ENCODE measurements at regions not wholly inside any gene's neighbourhood (a gene's known extent, or its start where the extent isn't known, plus 50 kb on each side); places are given as distances from the start of the nearest gene placed in this dataset.

GRCh38 chr19:28468701-28469459 is 744.1 kb downstream of the UQCRFS1 start:
- in situ Hi-C loops (cut with HindIII; ENCODE audit: low sequenced_read_pairs): no loop called here
- peak; percentile 39 for DNase-seq (ENCODE audit: low read depth, low spot score)
- H3K4me3 ChIP-seq (ENCODE audit: low read depth, low read length): no peak overlapping the region

DNA sequence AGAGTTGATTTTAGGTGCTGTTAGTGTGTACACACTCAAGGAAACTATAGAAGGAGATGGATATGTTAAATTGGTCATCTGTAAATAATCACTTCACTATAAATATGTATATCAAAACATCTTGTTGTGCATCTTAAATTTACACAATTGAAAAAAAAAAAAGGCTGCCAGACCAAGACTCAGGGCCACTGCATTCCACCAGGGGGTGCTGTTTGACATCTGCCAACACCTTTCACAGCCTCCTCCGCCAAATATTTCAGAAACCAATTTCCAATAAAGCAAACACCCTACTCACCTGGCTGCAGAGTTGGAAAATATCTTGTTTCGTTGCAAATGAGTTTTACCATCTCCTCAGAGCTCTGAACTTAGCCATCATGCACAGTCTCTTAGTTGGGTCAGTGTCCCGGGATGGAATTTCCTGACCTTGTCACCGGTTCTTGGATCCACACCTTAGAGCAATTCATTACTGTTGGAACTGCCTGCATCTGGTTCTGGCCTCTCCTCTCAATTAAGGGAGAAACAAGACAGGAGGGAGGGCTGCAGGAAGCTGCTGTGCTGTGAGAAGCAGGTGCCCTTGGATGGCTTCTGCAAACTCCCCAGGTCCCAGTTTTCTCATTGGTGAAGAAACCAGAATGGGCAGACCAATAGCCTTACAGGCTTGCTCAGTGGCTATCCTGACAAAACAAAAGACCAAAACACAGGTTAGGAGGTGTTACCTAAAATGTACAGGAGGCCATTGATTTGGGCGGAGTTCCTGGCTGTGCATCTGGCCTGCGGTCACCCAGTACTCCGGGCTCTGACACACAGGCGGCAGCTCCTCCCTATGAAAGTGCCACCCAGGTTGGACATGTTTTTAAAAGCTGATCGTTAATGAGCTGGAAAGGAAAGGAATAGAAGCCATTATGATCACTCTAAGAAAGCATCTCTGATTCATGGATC is 746.6 kb downstream of the UQCRFS1 start:
- peak; percentile 75 for TF ChIP-seq CTCF (IDR thresholded peaks at IDR 0.05; ENCODE audit: low read depth, low read length)
- H3K4me3 ChIP-seq (ENCODE audit: low read depth, low read length): no peak overlapping the region
- DNase-seq (ENCODE audit: low read depth, low spot score): peak; percentile 27
- in situ Hi-C loops (cut with HindIII; ENCODE audit: low sequenced_read_pairs): no loop called here

More at GRCh38 chr19:28468701-28469459, 744.1 kb downstream of the UQCRFS1 start:
- no peak for TF ChIP-seq CTCF (IDR thresholded peaks at IDR 0.05; ENCODE audit: low read depth, low read length)

DNA sequence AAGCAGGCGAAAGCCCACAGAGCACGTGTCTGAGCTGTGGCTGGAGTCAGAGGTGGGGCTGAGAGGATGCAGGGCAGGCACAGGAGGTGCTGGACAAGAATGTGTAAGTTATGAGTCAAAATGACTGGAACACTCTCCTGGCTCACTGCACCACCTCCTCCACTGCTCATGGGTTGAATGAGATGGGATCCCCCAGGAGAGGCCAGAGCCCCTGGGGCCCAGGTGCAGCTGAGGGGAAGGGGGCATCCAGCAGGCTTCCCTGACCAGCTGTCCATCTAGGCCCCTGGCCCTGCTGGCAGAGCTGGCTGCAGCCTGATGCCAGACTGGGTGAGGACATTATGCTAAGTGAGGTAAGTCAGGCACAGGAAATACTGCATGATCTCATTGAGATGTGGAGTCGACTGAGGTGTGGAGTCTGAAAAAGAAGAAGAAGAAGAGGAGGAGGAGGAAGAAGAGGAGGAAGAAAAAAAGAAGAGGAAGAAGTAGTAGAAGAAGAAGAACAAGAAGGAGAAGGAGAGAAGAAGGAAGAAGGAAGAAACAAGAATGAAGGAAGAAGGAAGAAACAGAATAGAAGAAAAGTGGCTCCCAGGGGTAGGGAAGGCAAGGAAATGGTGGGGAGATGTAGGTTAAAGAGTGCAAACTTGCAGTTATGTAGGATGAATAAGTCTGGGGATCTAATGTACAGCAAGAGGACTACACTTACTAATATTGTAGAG is 747.4 kb downstream of the UQCRFS1 start:
- DNase-seq (ENCODE audit: low read depth, low spot score): peak; percentile 10
- no peak for TF ChIP-seq CTCF (IDR thresholded peaks at IDR 0.05; ENCODE audit: low read depth, low read length)
- no peak overlapping the region for H3K4me3 ChIP-seq (ENCODE audit: low read depth, low read length)
- in situ Hi-C loops (cut with HindIII; ENCODE audit: low sequenced_read_pairs): no loop called here

- no peak overlapping the region for H3K4me3 ChIP-seq (ENCODE audit: low read depth, low read length)
- TF ChIP-seq CTCF (IDR thresholded peaks at IDR 0.05; ENCODE audit: low read depth, low read length): no peak
- in situ Hi-C loops (cut with HindIII; ENCODE audit: low sequenced_read_pairs): no loop called here
- DNase-seq (ENCODE audit: low read depth, low spot score): no peak
Measured at GRCh38 chr19:28463493-28464053, 749.4 kb downstream of the UQCRFS1 start.

DNA sequence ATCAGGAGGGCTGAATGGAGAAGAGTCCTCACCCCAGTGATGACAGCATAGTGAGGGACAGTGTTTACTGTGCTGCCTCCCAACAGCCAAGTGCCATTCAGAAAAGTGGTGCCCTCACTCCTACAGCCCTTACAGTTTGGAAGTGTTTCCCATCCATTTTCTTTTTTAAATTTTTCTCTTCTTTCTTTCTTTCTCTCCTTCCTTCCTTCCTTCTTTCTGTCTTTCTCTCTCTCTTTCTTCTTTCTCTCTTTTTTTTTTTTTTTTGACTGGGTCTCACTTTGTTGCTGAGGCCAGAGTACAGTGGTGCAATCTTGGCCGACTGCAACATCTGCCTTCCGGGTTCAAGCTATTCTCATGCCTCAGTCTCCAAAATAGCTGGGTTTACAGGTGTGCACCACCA is 755.3 kb downstream of the UQCRFS1 start:
- in situ Hi-C loops (cut with HindIII; ENCODE audit: low sequenced_read_pairs): no loop called here
- TF ChIP-seq CTCF (IDR thresholded peaks at IDR 0.05; ENCODE audit: low read depth, low read length): no peak
- no peak overlapping the region for H3K4me3 ChIP-seq (ENCODE audit: low read depth, low read length)
- no peak for DNase-seq (ENCODE audit: low read depth, low spot score)

Data from astrocyte of the spinal cord (primary cell).